HepG2 (cell line): ENCODE measurements at regions not wholly inside any gene's neighbourhood (a gene's known extent, or its start where the extent isn't known, plus 50 kb on each side); places are given as distances from the start of the nearest gene placed in this dataset.

Experiments used
- ATAC-seq: fragments of 200-7000 bp; cut with Tn5 transposase; 3 replicates; pipeline ENCODE4 v1.9.1; 2020; ENCODE audit warnings: mild to moderate bottlenecking, moderate library complexity
- BruUV-seq: library from RNA; stranded (reverse); fragments of 400-500 nt; replicated peaks from 2 replicates; lab custom pipeline; 2021; lab: Mats Ljungman, UMichigan
- CTCF ChIA-PET: fragments of 300-600 bp; formaldehyde crosslinking; extraction: SDS; loops from one replicate; lab custom pipeline; 2021; ENCODE audit warnings: low total read pairs, inconsistent platforms, low intra/inter-chr PET ratio; lab: Yijun Ruan, JAX
- POLR2A ChIA-PET: fragments of 350-600 bp; sonication (Branson Sonifier 250); formaldehyde crosslinking; loops from one replicate; lab custom pipeline; 2020; ENCODE audit warnings: antibody characterized with exemption, inconsistent platforms; lab: Yijun Ruan, JAX
- DNase-seq: peaks from one replicate; pipeline ENCODE4 v3.0.0-alpha.2; 2015; ENCODE audit warnings: low spot score
- FAIRE-seq: peaks from 3 replicates; lab custom pipeline; 2011; peaks lifted over from hg19 to GRCh38; lab: Jason Lieb, UNC
- H2AFZ ChIP-seq: one replicate; pipeline ENCODE4 v1.6.1; 2011; ENCODE audit warnings: low read length, inconsistent platforms
- H3K27ac ChIP-seq: fragments of 300-600 bp; 3 replicates; pipeline ENCODE4 v1.8.0; 2011; ENCODE audit warnings: mixed run types, mild to moderate bottlenecking, mixed read lengths, low read length, inconsistent platforms; ENCODE audit not compliant: insufficient read depth; ENCODE audit errors: extremely low read length
- H3K27me3 ChIP-seq, 2 experiments: fragments of 200-600 bp in 1 of 2; 2 replicates in 1 of 2; 3 replicates in 1 of 2; pipeline versions ENCODE4 v1.6.0 to v1.8.0; 2011; ENCODE audit warnings: low read length in 2 of 2, mild to moderate bottlenecking in 2 of 2, moderate library complexity in 2 of 2, inconsistent platforms in 1 of 2; ENCODE audit not compliant: insufficient read depth in 2 of 2, control insufficient read depth in 1 of 2
- H3K36me3 ChIP-seq, 2 experiments: fragments of 200-600 bp in 1 of 2; replicated peaks in 1 of 2; 2 replicates in 1 of 2; 3 replicates in 1 of 2; pipeline versions ENCODE4 v1.5.1 to v1.8.0; 2011; ENCODE audit warnings: low read length in 2 of 2, inconsistent platforms in 1 of 2; ENCODE audit not compliant: insufficient read depth in 2 of 2, control insufficient read depth in 1 of 2
- H3K4me1 ChIP-seq: 2 replicates; pipeline ENCODE4 v1.5.1; 2012; ENCODE audit warnings: low read length, inconsistent platforms; ENCODE audit not compliant: insufficient read depth
- H3K4me2 ChIP-seq: 2 replicates; pipeline ENCODE4 v1.6.0; 2011; ENCODE audit warnings: low read depth, low read length, inconsistent platforms
- H3K4me3 ChIP-seq, 3 experiments: fragments of 200-600 bp in 1 of 3; sonication (generic), shearing (Covaris generic) in 1 of 3; replicated peaks in 1 of 3; 2 replicates each; pipeline ENCODE4 v1.5.1; 2011 to 2016; ENCODE audit warnings: low read length in 3 of 3, inconsistent platforms in 2 of 3, low read depth in 2 of 3, mild to moderate bottlenecking in 2 of 3, control low read depth in 1 of 3, mixed read lengths in 1 of 3; ENCODE audit not compliant: insufficient read depth in 1 of 3
- H3K79me2 ChIP-seq: one replicate; pipeline ENCODE4 v1.6.1; 2011; ENCODE audit warnings: low read length, inconsistent platforms; ENCODE audit not compliant: insufficient read depth
- H3K9ac ChIP-seq: 2 replicates; pipeline ENCODE4 v1.6.0; 2011; ENCODE audit warnings: mild to moderate bottlenecking, low read depth, low read length, inconsistent platforms; ENCODE audit not compliant: insufficient read depth
- H3K9me3 ChIP-seq: 2 replicates; pipeline ENCODE4 v1.5.1; 2012; ENCODE audit warnings: mild to moderate bottlenecking, low read length
- H4K20me1 ChIP-seq: 2 replicates; pipeline ENCODE4 v1.6.0; 2011; ENCODE audit warnings: inconsistent platforms, mild to moderate bottlenecking, low read length, moderate library complexity; ENCODE audit not compliant: insufficient read depth
- DNMT1 ChIP-seq: sonication (generic); formaldehyde crosslinking; IDR thresholded peaks from 2 replicates; pipeline ENCODE4 v1.5.1; 2020; ENCODE audit warnings: mild to moderate bottlenecking, missing genetic modification reagents
- DR1 ChIP-seq: sonication (generic); formaldehyde crosslinking; IDR thresholded peaks from 2 replicates; pipeline ENCODE4 v1.8.0; 2021; ENCODE audit warnings: mild to moderate bottlenecking, missing genetic modification reagents, inconsistent platforms
- HOXA9 ChIP-seq: sonication (generic); formaldehyde crosslinking; IDR thresholded peaks from 2 replicates; pipeline ENCODE4 v1.8.1; 2022; ENCODE audit warnings: missing genetic modification reagents, mild to moderate bottlenecking, moderate library complexity, borderline replicate concordance
- MIER3 ChIP-seq: IDR thresholded peaks from 2 replicates; pipeline ENCODE4 v1.6.1; 2016; ENCODE audit warnings: missing compliant biosample characterization, borderline replicate concordance
- NBN ChIP-seq: fragments of 450-650 bp; conservative IDR thresholded peaks from 2 replicates; pipeline ENCODE4 v1.6.1; 2017
- NPAS2 ChIP-seq: sonication (generic); formaldehyde crosslinking; IDR thresholded peaks from 2 replicates; pipeline ENCODE4 v1.8.0; 2022; ENCODE audit warnings: mild to moderate bottlenecking, missing genetic modification reagents, borderline replicate concordance
- RCOR2 ChIP-seq: IDR thresholded peaks from 2 replicates; pipeline ENCODE4 v1.6.1; 2016; ENCODE audit warnings: missing biosample characterization, missing genetic modification reagents
- RFXAP ChIP-seq: sonication (generic); formaldehyde crosslinking; IDR thresholded peaks from 2 replicates; pipeline ENCODE4 v1.4.0; 2020; ENCODE audit warnings: missing genetic modification reagents, borderline replicate concordance
- TFDP1 ChIP-seq: IDR thresholded peaks from 2 replicates; pipeline ENCODE4 v1.6.1; 2016; ENCODE audit warnings: missing compliant biosample characterization, missing genetic modification reagents, borderline replicate concordance
- ZKSCAN5 ChIP-seq: sonication (generic); formaldehyde crosslinking; IDR thresholded peaks from 2 replicates; pipeline ENCODE4 v1.5.1; 2020; ENCODE audit warnings: mild to moderate bottlenecking, missing genetic modification reagents
- ZNF850 ChIP-seq: sonication (generic); formaldehyde crosslinking; conservative IDR thresholded peaks from 2 replicates; pipeline ENCODE4 v1.9.0; 2021; ENCODE audit warnings: mild to moderate bottlenecking, missing genetic modification reagents
- ZNF883 ChIP-seq: sonication (generic); formaldehyde crosslinking; IDR thresholded peaks from 2 replicates; pipeline ENCODE4 v1.5.1; 2020; ENCODE audit warnings: mild to moderate bottlenecking, missing genetic modification reagents; ENCODE audit errors: not compliant biosample characterization
- WGBS: methylation state at CpG from one replicate; pipeline ENCODE4 v1.1.6; 2017; ENCODE audit warnings: low lambda C conversion rate; 5-methylcytosine and 5-hydroxymethylcytosine counted together
- in situ Hi-C: cut with HindIII; loops from 2 replicates; pipeline ENCODE4 v1.10.0; 2017; ENCODE audit warnings: low pct_unique_long_range_greater_than_20kb; ENCODE audit not compliant: extremely low pct_ligation_motif_present
- intact Hi-C: fragments of 100-400 bp; cut with micrococcal nuclease; formaldehyde crosslinking; loops from one replicate; pipeline ENCODE4 v1.10.0; 2022; ENCODE audit not compliant: unreplicated experiment

DNA sequence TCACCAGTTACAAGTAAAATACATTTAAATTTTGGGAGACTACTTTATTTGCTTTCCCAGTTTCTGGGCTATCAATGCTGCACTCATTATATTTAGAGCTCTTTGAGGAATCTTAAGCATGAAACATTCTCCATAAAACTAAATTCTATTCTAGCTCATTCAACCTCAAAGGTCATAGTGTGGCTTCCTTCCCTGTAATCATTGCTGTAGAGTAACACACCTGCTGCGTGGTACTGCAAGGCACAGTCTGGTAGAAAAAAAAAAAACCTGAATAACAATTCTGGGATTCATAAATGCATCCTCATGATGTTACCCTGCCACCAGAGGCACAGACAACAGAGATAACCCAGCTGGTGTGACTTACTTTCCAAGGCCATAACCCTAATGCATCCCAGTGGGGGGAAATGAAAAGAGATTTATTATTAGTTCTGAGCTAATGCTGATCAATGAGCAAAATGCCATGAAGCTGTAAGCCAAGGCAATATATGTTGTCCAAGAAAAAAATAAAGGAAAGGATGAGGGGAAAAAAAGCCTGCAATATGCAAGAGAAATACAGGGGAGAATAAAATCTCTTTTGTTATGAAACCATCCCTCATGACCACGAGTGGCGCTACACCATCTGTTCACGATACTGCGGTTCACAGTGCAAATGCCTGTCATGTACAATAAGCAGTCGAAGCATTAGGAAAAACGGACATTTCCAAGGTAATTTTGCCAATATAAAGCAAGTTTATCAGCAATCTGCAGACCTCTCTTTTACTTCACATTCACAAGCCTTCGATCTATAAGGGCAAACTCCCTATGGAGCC, 1481.6 kb upstream of the PIK3C3 start:
- CTCF ChIA-PET, result no interaction called here
- WGBS, result 3% methylated on average over 8 of the region's 8 CpGs
- H3K4me1 ChIP-seq, result no peaks in the 10 kb centered on the region
- H3K4me3 ChIP-seq, result no peak overlapping the region
- H3K9me3 ChIP-seq, result no peaks in the 10 kb centered on the region
- no peaks in the 10 kb centered on the region for H3K27me3 ChIP-seq
- H2AFZ ChIP-seq, result no peak overlapping the region
- ATAC-seq, result peak; percentile 81
- H4K20me1 ChIP-seq, result no peaks in the 10 kb centered on the region
- intact Hi-C loops (no loop called here), in situ Hi-C loops (no loop called here)
- no peak for FAIRE-seq
- TF ChIP-seq TFDP1 (CRISPR knock-in tag) (no peak), NPAS2 (CRISPR knock-in tag) (no peak), ZNF850 (CRISPR knock-in tag) (no peak), ZKSCAN5 (no peak), DNMT1 (CRISPR knock-in tag) (no peak), RCOR2 (CRISPR knock-in tag) (no peak), HOXA9 (no peak), RFXAP (CRISPR knock-in tag) (no peak), MIER3 (CRISPR knock-in tag) (no peak), NBN (no peak), ZNF883 (CRISPR knock-in tag) (no peak), DR1 (no peak)
- H3K9ac ChIP-seq, result no peak overlapping the region
- no TSS peak for BruUV-seq
- H3K27ac ChIP-seq, result no peak overlapping the region
- peak; percentile 5 for DNase-seq
- H3K79me2 ChIP-seq, result no peaks in the 10 kb centered on the region
- H3K4me2 ChIP-seq, result no peak overlapping the region
- POLR2A ChIA-PET, result no interaction called here
- no peaks in the 10 kb centered on the region for H3K36me3 ChIP-seq
